ENCODE measurements at regions not wholly inside any gene's neighbourhood (a gene's known extent, or its start where the extent isn't known, plus 50 kb on each side); places are given as distances from the start of the nearest gene placed in this dataset.
A peak's percentile ranks its signal among the peaks of the same experiment; 100 is the strongest.

DNA sequence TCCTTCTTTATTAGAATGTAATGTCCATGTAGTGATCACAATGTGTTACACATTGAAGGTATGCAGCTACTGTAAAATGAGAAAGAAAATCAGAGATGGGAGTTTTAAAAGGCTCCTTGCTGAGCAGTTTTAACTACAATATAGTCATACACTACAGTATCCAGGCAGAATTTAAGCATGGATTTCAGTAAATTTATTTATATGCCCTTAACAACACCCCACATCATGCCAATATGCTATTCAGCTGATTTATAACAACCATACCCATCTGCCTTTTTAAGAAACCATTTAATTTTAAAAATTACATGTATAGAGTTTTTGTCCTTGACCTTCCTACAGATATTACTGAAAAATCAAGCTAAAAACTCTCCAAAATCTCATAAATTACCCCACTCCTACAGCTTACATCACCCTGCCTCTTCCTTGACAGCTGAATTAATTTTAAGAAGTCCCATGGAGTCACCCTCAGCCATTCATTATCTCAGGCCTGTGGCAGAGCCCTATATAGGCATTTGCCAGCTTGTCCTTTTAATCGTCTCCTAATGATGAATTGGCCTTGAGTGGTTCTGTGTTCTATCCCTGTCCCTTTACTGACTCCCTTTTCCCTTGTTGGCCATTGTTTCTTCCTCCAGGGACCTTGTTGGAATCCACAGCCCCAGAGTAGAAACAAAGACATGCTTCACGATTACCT, 797.6 kb upstream of the ARRDC4 start:
- no peak for DNase-seq (ENCODE audit: low read depth in 2 of 2)

DNA sequence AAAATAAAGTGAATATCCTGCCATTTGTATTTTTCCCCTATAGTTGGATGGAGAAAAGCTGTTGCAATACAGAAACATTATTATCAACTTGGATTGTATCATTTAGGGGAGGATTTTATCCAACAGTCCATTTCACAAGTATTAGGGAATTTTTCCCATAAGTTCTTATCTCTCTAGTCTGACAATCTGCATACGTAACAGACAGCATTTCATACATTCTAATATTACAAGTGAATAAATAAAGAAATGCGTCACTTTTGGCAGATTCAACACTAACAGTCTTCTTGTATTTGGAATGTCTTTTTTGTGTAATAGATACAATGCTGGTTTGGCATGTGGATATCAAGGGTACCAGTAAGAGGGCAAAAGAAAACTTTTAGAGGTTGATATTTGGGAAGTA, 795.3 kb upstream of the ARRDC4 start:
- no peak for DNase-seq (ENCODE audit: low read depth in 2 of 2)

DNA sequence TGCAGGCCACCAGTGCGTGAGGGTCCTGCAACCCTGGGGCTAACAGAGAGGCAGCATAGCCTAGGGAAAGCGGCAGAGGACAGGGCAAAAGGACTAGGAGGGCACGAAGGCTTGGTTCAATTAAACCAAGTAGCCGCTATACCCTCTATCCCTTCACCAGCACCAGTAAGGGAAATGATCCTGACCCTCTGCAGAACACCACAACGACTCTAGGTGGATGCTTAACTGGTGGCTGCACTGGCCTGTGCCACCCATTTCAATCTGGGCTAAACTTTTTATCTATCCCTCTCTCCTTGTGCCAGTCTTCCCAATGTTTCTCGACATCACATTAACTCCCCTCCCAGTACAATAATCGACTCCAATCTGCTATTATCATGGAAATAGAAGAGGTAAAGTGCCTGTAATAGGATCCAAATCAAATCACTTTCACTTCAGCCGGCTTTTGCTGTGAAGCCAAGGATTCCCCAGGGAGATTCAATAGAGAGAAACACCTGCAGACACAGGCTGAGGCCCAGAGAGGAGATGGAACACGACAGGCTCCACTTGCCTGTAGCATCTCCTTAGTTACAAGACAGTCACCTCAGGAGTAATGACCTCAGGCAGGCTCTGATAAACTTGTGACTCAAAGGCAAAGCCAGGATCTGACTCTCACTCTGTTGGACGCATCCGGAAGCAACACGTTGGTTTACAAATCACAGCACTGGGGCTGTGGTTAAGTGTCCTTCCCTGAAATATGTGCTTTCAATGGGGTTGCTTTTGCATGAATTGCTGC, 791.6 kb upstream of the ARRDC4 start:
- no peak for DNase-seq (ENCODE audit: low read depth in 2 of 2)

DNA sequence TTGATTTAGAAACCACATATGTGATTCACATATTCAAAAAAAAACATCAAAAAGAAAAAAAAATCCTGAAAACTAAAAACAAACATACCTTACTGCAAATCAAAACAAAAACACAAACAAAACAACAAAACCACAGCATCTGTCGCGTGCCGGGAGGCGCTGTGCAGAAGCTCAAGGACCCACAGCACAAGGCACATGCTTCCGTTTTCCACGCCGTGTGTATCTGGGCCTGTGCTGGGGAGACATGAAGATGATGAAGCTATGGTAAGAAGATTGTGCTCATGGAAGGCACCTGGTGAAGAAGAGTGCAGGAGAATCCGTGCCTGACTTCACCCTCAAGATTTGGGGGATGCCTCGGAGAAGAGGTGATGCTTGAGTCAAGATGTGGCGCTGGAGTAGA, 788.9 kb upstream of the ARRDC4 start:
- DNase-seq (ENCODE audit: low read depth in 2 of 2) = no peak

DNA sequence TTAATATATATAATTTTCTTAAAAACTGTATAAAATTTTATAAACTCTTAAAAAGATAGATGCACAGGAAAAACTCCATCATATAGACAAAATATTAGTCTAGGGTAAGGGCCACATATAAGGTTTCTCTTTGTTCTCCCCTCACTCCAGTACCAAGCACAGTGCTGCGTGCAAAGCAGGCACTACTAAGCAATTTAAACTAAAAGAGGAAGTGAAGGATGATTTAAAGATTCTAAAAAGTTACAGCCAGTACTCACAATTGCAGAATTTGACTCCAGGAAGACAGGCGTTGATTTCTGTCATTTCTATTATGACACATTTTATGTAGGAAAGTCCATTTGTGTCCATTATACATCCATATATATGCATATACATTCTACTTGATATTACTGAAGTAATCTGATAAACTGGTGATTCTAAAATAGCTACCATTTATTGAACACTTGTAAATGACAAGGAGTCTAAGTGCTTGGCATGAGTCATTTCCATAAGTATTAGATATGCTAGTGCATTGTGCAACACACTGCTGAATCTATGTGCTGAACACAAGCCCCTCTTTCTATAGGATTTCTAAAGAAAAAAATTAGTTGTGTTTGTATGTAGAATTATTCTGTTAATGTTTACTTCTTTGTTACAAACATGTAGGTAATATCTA, 785.5 kb upstream of the ARRDC4 start:
- DNase-seq (ENCODE audit: low read depth in 2 of 2) = no peak

DNA sequence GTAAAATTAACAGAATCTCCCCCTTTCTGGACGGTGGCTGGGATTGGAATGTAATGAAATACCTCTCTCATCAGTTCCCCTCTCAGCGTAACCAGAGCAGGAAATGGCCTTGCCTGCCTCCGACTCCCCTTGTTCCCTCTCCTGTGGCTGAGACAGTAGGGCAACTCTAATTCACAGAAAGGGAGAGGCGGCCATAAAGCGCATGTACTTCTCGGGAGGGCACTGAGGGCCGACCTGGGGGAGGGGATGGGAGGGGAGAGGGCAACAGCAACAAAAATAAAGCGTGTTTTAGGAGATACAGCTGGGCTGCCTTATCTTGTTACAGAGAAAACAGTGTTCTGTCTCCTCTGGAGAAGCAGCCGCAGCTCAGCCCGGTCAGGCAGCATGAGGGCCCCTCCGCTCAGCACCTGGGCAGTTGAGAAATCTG, 783.3 kb upstream of the ARRDC4 start:
- no peak for DNase-seq (ENCODE audit: low read depth in 2 of 2)

DNA sequence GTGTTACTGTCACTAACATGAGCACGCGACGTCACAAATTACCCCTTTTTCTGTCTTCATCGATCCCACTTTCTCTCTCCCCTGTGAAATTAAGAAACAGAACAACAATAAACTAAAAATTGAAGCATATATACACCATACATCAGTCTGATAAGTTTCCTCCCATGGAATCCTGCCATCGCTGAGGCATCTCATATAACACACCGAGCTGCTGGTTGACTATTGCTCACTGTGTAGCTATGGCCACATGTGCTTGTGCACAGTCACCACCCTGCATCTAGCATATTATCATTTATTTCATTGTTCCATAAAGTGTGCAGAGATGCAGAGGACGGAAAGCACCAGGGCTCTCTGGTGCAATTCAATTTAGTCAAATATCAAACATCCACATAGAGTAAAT, 777.9 kb upstream of the ARRDC4 start:
- DNase-seq (ENCODE audit: low read depth in 2 of 2) = no peak

DNA sequence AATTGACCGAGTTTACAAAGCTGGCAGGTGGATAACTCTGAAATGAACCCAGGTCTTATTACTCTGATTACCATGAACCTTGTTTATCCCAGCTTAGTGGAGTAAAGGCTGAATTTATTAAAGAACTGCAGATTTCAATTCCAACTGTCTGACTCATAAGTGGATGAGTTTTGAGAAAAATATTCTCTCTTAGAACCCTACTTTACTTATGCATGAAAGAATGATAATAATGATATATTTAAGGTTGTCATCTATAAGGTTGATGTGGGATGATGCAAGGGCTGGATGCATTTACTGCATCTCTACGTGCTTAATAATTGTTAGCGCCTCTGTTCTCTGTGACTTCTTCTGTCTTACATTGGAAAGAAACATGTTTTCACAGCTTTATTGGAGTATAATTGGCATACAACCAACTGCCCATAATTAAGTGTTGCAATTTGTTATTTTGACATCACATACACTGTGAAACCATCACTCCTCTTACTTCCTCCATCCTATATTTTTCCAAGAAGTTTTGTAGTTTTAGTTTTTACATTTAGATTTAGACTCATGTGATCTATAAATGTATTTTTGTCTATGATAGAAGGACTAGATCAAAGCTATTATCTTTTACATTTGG, 771.2 kb upstream of the ARRDC4 start:
- no peak for DNase-seq (ENCODE audit: low read depth in 2 of 2)

DNA sequence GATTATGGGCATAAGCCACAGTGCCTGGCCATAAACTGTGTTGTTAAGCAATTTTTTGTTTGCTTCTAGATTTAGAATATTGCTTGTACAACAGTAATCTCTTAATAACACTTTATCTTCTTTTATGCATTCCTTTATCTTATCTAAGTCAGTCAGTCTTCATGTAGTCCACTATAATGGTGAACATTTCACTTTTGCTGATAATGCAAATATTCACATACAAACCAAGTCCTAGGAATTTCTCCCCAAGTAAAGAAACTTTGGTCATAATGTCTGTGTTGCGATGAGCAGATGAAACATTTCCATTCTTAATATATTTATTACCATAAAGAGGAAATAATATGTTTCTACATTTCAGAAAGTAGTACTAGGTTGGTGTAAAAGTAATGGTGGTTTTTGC, 765.8 kb upstream of the ARRDC4 start:
- no peak for DNase-seq (ENCODE audit: low read depth in 2 of 2)

DNA sequence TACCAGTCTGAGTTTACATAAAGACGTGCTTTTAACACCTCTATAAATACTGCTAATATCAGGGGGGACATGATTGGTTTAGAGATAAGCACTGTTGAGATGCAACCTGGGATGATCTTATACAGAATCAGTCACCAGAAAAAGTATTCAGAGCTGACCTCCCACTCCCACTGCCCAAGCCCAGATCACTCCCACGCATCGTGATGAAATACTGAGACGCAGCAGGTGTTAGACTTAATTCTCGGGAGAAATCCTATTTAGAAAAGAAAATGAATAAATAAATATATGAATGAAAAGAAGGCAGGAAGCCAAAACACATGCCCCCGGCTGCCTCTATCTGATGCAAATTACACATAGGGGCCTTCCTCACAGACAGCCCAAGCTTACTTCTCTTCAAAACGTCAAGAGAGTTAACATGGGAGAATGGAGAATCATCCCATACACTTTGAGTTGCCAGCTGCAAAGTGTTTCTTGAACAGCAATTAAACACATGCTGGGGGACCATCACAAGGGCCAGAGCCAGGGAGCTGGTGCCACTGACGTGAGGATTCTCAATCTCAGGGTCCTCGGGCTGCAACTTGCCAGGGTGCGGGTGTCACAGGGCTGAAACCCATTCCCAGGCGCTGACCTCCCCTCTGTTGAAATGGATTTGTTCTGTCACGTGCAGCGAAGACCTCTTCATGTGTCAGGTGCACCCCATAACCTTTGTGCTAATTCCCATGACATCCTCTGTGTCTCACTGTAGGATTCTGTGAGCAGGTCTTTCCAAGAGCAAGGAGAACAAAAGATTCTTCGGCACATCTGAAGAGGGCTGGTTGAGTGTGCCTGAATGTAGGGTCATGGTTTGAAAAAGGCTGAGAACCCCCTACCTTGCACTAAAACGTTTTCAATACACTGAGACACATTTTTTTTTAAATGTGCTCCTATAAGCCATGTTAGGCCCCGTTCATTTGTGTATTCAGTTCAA, 764.2 kb upstream of the ARRDC4 start:
- no peak for DNase-seq (ENCODE audit: low read depth in 2 of 2)

DNA sequence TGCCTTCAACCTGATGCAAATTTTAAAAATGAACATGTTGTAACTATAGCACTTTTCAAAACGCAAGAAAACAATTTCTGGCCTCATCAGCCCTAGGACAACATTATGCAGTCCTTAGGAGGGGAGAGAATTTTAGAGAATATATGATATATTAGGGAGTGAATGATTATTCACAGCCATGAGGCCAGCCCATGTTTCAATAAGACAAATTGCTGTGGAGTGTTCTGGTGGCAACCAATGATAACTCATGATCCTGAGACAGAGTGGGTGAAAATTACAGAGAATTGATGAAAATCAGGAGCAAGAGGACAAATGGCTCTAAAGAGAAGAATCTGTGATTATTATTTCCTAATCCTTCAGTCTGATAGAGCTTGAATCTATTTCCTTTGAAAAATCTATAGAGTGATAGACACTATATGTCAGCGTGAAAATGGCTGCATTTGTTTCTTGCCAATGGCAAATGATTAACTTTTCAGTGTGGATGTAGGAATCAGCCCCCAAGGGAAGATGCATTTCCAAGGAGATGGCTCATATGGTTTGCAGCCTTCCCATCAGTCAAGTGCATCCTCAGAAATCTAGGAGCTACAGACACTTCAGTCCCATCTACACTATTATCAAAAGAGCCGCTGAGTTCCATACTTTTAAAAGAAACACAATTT, 761.0 kb upstream of the ARRDC4 start:
- no peak for DNase-seq (ENCODE audit: low read depth in 2 of 2)

DNA sequence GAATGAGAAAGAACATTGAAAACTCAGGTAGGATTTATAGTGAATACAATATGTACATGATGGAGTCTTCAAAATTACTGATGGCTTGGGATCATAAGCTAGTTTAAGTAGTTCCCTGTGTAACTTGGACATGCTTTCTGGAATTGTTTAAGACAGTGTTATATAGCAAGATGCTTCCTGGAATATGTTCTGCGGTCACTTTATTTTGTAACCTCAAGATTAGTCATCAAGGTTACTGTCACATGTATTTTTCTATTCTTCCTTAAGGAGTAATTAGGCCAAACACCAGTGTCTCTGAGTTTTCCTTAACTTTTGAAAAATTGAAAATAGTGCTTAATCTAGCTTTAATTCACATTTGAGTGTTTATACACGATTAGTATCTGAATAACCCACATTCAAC, 760.3 kb upstream of the ARRDC4 start:
- no peak for DNase-seq (ENCODE audit: low read depth in 2 of 2)

DNA sequence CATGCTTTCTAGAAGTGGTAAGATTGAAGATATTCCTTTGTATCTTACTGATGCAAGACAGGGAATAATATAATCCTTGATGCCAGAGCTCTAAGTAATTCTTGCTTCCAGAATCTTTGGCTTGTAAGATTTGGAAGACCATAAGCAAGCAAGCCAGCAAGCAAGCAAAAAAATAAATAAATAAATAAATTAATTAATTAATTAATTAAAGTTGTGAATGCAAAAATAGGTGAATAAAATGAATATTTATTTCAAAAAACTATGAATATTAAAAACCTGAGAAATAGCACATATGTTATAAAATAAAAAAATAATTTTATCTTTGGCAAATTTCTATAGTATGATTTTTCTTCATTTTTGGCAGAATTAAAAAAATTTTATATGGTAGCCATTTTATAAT, 750.2 kb upstream of the ARRDC4 start:
- no peak for DNase-seq (ENCODE audit: low read depth in 2 of 2)

DNA sequence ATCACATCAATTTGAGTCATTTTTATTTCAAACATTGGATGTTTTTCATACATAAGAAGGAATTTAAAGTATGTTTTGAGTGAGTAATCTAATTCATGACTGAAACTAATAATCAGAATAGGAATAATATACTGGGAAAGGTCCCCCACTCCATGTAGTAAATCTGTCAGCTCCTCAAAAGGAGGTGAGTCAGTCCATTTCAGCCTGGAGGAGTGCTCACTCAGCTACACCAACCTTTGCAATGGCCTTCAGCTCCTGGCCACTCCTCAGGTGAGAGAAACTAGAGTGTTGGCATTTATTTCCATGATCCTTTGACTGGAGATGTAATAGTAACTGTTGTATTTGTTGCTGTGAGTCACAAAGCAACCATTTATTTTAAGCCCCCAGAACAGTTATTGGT, 744.9 kb upstream of the ARRDC4 start:
- DNase-seq (ENCODE audit: low read depth in 2 of 2) = no peak

DNA sequence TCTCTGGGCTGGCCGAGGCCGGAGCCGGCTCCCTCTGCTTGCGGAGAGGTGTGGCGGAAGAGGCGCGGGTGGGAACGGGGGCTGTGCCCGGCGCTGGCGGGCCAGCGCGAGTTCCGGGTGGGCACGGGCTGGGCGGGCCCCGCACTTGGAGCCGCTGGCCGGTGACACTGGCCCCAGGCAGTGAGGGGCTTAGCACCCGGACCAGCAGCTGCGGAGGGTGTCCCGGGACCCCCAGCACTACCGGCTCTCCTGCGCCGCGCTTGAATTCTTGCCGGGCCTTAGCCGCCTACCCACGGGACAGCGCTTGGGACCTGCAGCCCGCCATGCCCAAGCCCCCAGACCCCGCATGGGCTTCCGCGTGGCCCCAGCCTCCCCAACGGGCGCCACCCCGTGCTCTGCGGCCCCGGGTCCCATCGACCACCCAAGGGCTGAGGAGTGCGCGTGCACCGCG, 736.3 kb upstream of the ARRDC4 start:
- DNase-seq (ENCODE audit: low read depth in 2 of 2) = no peak

DNA sequence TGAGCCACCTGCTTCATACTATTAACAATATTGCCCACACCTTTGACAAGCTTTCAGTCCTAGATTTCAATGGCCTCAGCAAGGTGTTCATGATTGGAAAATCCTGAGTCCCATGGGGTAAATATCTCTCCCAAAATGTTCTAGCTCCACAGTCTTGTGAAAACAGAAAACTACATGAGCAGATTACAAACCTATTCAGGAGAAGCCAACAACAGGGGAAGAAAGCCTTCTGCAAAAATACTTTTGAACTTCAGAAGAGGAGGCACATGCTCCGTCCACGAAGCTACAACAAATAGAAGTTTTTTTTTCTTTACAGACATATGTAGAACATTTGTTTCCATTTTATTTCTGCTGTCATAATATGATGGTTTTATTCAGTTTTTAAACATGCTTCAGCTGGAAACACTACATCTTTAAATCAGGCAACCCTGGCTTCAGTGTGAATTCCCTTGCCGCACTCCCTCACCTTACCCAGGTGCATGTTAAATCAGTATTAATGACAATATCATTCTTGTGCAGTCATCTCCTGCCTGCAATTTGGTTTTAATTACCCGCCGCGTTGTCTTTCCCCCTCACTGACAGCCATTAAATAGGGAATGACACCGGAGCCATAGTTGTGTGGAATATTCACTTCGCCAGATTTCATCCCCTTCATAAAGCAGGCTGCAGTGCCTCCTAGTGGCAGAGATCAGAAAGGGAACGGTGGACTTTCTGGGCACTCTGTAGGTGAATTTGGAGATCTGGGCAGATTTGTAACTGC, 725.5 kb upstream of the ARRDC4 start:
- DNase-seq (ENCODE audit: low read depth in 2 of 2) = peak; percentile 4 to 21

DNA sequence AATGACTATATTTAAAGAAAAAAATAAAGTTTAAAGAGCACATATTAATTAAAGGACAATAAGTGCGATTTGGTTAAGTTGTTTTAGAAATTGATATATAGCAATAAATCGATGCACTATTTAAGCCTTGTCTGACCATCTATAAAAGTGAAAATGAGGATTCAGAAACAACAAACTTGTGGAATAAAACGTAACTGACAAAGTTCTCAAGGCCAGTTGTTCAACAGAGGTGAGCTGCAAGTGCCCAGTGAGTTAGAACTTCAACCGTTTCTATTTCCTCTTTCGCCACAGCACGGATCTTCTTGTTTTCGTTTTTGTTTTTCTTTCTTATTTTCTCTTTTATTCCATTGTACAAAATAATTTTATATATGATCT, 724.9 kb upstream of the ARRDC4 start:
- no peak for DNase-seq (ENCODE audit: low read depth in 2 of 2)

DNA sequence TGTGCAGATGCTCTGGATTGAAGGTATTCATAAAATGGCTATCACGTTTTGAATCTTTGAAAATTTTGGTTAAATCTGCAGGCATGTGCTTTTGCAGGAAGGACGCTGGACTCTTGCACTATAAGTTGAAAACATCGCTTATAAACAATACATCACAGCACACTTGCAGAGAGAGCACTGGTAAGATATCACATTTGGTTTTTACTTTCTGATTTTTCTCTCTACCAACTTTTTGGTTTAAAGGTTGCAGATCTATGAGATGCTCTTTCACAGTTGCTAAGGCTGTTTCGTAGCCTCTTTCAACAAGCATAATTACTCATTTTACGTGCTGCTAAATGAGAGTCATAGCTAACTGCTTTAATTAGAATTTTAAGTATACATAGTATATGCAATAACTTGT, 724.4 kb upstream of the ARRDC4 start:
- no peak for DNase-seq (ENCODE audit: low read depth in 2 of 2)

DNA sequence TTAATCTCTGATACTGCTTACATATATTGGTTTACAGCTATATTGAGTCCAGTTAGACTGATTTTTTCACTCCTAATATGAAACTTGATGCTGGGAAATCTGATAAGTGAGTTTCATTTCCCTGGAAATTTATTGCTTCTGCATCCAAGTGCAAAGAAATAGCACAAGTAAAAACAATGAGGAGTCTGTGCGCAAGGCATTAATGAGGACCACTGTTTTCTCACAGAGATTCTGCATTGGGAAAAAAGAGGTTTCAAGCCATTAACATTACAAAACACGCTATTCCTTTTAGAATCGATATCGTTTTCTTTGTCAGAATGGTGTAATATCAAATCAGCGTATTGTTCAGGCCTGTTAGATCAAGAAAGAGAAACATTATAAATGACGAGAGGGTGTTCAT, 723.3 kb upstream of the ARRDC4 start:
- DNase-seq (ENCODE audit: low read depth in 2 of 2) = no peak

DNA sequence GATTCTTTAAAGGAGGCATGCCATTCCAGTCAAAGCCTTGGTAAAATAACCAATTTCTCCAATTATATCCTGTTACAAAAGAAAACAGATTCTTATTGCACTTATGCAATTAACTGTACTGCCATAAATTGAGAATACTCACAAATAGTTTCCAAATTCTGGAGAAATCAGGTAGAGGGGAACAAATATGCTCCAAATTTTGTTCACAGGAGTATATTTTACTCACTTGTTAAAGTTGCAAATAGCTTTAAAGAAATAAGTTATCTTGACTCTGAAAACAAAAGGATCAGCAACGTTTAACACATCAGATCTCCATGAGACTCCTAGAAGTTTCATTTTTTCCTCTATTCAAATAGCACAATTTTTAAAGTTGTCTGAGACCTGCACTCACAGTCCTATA, 712.1 kb upstream of the ARRDC4 start:
- DNase-seq (ENCODE audit: low read depth in 2 of 2) = no peak

All from fibroblast of skin of left quadriceps (primary cell).